Inflammatory macrophage treated with lipopolysaccharide for 4 hours (primary cell): ENCODE measurements at regions not wholly inside any gene's neighbourhood (a gene's known extent, or its start where the extent isn't known, plus 50 kb on each side); places are given as distances from the start of the nearest gene placed in this dataset.
"Not testable (repeated sequence)": the region's sequence is repeated elsewhere in the genome, so short reads cannot be mapped to it uniquely, and the experiment has no call there.

Experiments
- DNase-seq: peaks from one replicate; pipeline ENCODE4 v3.0.0-alpha.2; 2020

DNA sequence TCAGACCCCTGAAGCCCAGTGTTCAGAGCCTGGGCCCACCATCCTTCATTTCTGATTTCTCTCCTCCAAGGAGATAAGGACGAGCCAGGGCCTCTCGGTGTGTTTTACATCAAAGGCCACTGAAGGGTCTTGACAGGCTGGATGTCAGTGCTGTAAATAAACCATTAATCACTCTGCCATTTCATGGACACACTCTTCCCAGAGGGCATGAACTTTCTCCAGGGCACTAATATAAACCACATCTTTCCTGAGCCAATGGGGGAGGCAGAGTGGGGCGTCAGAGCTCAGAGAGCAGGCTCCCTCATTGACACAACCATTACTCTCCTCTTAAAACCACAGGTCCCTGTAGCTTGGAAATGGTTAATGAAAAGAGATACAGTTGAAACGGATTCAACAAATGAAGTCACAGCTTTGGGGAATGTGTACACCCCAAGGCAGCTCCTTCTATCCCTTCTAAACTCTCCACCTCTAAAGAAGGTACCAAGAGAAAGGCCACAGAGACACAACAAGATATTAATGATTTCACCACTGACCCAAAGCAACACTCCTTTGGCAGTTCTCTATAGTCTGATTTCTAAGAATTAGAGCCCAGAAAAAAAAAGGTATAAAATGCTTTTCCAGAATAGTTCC is 200.6 kb downstream of the CHIC2 start:
- DNase-seq, result no peak

DNA sequence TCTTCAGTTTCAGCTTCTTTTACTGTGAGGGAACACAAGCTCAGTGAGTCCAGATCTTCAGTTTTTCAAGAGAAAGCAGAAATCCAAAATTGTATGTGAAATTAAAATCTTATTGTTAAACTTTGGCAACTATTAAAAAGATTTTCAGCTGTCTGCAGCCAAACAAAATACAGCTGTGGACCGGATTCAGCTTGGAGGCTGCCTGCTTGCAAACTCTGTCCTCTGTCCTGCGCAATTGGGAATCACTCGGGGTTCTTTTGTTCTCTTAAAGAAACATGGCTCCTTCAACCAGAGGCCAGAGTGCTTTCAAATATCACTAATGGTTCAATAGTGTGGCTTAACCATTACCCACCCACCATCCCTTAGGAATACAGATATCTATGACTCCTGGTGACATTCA is 201.2 kb downstream of the CHIC2 start:
- no peak for DNase-seq

DNA sequence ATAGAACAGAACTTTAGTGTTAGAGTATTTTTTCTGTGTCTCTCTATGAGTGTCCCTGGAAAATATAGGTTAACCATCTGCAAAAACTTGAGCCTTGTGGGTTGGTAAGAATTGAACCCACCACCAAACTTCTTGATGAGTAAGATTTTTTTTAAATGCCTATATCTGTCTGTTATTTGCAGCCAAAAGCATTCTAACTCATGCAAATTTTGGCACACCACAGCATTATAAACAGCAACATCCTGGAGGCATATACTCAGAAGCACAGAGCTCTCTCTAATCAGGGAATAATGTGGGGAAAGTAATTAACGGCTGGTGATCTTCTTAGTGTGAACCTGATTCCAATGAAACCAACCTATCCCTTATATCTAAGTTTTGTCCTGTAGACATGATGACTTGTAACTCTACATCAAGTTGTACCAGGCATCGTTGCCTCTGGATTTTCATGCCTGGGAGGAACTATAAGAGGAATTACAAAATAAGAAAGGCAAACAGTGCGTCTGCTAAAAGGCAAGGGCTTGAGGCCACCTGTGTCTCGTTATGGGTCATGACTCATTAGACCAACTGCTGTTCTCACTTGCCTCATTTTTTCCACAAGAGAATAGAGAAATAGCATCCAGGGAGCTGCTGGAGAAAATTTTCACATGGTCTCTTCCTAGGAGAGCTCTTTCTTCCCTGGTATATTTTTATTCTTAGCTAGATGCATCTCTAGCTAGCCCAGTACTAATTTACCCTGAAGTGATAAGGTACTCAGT is 202.4 kb downstream of the CHIC2 start:
- no peak for DNase-seq

DNA sequence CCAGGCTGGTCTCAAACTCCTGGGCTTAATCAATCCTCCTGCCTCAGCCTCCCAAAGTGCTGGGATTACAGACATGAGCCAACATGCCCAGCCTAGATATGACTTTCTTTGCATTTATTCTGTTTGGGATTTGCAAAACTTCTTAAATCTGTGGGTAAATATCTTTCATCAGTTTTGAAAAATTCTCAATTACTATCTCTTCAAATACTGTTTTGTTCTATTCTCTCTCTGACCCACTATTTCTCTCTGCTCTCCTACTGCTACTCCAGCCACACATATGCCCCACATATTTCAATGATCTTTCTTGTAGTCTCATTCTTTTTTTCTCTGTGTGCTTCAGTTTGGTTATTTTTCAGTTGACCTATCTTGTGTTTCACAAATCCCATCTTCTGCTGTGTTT is 205.1 kb downstream of the CHIC2 start:
- DNase-seq, result no peak

DNA sequence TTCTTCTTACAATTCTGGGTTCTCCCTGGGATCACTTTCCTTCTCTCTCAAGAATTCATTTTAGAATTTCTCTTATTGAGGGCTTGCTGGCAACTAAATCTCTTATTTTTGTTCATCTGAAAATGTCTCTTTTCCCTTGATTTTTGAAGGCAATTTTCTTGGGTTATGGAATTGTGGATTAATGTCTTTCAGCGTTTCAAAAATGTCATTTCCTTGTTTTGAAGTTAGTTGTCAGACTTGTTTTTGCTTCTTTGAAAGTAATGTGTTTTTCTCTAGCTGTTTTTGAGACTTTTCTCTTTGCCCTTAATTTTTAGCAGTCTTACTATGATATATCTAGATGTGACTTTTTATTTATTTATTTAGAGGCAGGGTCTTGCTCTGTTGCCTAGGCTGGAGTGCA is 205.7 kb downstream of the CHIC2 start:
- DNase-seq, result no peak

DNA sequence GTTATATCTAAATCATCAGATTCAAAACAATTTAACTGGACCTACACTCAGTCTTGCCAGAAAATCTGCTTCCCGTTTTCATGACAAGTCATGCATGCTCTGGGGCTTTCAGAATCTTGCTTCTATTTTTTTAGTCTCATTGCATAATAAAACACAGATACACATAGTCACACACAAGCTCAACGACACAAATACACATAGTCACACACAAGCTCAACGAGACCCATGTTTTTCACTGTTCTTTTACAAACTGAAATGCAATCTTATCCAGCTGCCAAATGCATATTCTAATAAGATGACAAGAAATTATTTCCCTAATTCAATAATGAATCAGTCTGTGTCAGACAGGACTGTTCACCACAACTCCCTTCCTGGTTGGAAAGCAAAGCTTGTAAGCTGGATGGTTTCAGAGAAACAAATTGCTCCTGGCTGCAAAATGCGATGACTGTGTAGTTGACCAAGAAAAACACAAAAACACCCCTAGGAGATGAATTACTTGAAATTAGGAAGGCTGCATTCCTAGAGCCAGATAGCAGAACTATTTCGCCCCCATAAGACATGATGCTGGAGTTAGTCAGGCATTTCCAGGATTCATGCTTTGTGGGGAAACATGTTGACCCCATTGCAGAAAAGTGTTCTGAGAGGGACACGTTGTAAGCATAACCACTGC is 208.7 kb downstream of the CHIC2 start:
- DNase-seq, result peak; percentile 61

DNA sequence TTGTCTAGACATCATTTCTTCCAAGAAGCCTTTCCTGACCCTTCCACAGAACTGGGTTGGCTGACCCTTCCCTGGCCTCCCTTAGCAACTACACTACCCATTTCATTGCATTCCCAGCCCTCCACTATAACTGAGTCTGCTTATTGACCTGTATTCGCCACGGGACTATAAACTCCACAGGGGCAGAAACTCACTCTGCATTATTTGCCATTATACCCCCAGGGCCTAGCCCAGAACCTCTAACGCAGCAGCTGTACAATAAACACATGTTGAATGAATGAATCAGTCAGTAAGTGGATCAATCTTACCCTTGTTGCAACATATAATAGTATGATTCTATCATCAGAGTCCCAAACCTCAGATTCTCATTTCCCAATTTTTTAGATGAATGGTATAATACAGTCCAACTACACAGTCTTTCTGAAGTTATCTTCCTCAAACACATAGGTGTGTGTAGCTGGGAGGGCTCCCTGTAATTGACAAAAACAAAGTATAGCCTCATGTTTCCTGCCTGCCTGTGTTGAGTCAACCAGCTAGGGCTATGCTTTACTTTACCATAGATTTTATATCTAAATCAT is 209.3 kb downstream of the CHIC2 start:
- peak; percentile 47 for DNase-seq

DNA sequence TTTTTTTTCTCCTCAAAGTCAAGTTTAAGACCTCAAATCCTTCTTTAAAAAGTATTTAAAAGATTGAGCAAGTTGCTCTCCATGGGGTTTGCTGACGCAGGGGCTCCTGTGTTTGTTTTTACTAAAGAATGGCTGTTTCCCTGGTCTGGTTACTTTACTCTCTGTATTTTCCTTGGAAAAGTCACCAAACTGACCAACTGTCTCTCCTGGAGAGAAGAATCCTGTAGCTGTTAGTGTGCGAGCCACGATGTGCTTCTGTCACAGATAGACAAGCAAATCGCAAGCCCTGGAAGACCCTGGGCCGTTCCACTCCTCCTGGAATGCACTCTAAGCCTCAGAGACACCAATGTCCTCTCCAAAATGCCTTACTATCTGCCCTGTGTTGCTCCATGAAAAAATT is 212.1 kb downstream of the CHIC2 start:
- no peak for DNase-seq

DNA sequence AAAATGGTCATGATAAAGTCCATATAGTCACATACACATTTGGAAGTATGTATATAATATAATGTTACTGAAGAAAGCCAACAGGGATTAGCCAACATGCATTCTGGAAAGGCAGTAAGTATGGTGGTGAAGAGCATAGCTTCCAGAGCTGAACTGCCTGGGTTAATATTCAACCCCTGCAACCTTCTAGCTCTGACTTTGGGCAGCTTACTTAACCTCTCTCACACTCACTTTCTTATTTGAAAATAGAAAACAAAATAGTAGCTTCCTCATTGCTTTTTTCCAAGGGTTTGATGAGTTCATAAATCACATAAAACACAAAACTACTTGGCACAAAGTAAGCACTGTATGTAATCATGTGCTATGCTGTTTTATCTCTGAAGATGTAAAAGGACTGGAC is 216.4 kb downstream of the CHIC2 start:
- no peak for DNase-seq

DNA sequence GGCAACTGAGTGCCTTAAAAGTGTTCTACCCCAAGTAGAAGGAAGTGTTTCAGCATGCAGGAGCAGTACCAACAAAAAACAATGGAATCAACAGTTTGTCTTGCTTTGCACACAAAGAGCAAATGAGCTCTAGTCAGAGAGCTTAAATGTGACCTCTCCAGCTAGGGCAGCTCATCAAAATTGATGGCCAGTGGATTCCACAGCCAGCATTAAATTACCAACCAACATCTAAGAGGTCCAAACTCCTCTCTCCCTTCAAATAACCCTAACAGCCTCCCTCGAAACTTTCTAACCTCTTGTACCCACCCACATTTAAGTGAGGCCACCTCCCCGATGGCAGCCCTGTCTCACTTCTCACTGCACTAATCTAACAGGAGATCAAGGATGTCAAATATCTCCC is 219.9 kb downstream of the CHIC2 start:
- DNase-seq, result no peak

DNA sequence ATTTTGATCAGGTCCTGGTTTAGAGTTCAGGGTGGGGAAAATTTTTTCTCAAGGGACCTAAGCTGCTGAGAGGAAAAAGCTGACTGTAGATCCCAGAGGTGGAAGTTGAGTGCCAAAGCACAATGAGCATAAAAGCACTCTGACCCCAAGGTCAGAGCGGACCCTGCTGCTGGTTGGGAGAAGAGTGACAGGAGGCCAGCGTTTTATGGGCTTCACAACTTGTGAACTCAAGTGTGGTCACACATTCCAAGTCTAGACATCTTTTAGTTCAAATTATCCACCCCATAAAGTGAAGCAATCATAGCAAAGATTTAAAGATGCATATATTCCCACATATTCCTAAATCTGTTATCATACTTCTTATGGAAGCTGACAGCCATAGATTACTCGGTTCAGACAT is 220.3 kb downstream of the CHIC2 start:
- DNase-seq, result no peak

DNA sequence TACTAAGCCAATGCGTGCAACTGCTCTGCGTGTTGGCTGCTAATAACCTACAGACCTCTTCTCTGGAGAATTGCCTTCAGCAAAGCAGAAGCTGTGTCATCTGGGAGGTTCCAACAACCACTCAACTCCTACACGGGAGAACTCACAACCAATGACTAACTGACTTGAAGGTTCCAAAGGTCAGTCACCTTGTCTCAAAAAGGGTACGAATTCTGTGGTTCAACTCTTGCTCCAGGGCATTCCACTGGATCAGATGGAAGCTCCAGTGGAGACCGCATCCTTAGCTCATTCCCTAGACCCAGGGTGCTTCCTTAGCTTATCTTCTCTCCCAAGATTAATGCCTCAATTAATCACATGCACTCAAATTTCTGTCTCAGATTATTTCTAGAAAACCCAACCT is 222.7 kb downstream of the CHIC2 start:
- no peak for DNase-seq

DNA sequence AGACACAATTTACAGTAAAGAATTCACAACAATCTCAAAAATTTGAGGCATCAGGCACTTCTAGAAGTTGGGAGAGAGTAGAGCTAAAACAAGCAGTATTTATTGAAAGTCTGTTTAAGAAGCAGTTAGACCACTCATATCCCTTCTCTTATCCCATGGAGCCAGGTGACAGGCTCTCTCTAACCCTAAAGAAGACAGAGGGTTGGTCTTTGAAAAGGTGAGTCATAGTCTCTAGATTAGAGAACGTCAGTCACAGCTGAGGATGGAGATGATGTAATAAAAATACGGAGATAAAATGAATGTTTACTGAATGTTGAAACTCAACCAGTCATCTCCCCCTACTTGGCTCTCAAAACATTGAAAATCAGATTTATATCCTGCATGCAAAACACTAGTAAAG is 223.8 kb downstream of the CHIC2 start:
- DNase-seq, result no peak

DNA sequence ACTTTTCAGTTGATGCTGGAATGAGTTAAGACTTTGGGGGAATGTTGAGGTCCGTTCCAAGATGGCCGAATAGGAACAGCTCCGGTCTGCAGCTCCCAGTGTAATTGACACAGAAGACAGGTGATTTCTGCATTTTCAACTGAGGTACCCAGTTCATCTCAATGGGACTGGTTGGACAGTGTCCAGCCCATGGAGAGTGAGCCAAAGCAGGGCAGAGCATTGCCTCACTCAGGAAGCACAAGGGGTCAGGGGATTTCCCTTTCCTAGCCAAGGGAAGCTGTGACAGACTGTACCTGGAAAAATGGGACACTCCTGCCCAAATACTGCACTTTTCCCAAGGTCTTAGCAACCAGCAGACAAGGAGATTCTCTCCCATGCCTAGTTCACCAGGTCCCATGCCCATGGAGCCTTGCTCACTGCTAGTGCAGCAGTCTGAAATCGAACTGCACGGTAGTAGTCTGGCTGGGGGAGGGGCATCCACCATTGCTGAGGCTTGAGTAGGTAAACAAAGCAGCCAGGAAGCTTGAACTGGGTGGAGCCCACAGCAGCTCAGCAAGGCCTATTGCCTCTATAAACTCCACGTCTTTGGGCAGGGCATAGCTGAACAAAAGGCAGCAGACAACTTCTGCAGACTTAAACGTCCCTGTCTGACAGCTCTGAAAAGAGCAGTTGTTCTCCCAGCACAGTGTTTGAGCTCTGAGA is 231.0 kb downstream of the CHIC2 start:
- not testable (repeated sequence) for DNase-seq

DNA sequence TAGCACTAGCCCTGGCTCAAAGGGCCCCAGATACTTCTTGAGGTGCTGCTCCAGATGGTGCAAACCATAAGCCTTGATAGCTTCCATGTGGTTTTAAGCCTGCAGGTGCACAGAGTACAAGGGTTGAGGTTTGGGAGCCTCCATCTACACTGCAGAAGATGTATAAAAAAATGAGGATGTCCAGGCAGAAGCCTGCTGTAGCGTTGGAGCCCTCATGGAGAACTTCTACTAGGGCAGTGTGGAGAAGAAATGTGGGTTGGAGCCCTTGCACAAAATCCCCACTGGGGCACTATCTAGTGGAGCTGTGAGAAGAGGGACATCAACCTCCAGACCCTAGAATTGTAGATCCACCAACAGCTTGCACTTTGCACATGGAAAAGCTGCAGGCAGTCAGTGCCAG is 231.9 kb downstream of the CHIC2 start:
- no peak for DNase-seq

DNA sequence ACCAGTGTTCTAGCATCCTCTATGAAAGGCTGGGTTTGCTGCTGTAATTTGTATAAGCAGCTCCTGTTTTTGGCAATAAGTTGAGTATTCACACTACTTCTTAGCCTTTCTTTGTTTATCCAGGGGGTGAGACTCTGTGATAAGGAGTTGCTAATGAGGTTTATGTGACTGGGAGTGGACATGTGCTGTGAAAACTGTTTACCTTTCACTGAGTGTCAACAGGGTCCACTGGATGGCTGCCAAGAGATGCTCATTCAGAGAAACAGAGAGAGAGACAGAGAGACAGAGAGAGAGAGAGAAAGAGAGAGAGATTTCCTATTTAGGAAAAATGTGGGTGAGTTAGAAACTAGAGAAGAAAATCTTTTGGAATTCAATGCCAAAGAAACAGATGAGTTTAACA is 233.9 kb downstream of the CHIC2 start:
- DNase-seq, result no peak

DNA sequence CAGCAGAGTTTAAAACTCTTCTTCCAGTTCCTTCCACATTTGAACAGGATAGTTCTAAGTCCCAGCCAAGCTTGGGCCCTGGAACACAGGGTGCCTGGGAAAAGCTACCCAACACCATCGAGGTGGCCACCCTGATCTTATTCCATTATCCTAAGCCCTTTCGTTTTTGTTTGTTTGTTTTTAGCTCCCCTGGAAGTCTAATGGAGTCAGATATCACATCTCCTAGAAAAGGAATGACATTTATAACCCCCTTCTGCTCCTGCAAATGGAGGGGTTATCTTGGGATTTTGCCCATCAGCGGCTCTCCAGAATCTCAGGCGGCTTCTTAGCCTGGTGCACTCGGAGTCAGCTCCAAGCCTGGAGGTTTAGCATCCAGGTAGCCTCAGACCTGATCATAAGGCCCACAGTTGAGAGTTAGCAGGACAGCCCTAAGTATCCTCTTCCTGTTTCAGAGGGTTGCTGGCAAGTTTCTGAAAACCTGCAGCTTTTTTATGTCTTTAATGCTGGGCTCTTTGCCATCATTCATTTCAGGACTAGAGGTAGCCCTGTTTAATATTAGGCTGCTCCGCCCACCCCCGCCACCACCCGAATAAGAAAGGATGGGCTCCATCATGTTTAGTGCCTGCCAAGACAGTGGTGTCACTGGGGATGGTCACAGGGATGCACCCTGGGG is 230.0 kb upstream of the LNX1 start:
- no peak for DNase-seq

DNA sequence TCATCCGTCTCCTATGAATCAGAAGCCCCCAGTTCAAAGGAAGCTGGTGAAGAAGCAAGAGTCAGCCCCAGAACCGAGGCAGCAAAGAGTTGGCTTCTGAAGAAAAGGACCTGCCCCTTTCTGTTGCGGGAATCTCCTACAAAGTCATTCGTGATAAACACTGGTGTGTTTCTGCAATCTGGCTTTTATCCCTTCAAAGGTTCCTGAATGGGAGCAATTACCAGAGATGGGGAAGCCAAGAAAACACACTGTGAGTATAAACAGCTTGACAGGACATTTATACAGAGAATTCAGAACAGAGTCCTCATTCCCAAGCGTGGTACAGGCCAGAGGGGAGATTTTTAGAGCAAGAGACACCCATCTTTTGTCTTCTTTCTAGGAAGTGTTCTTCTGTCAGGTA is 226.8 kb upstream of the LNX1 start:
- no peak for DNase-seq

DNA sequence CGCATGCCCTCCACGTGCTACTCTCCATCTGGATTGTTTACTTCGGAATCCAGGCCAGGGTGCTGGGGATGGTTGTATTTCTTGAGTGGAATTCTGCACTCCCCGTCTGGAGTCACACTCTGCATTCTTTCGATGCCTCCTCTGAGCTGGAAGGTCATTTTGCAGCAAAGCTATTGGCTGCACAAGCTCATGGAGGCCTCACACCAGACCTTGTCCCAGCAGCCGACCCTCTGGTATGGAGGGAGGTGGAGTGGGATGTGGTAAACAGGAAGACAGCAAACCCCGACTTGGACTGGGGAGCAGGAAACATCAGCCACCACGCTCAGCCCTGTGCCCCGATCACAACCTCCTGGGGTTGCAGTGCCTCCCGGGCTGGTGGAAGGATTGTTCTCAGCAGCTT is 225.3 kb upstream of the LNX1 start:
- DNase-seq, result no peak

DNA sequence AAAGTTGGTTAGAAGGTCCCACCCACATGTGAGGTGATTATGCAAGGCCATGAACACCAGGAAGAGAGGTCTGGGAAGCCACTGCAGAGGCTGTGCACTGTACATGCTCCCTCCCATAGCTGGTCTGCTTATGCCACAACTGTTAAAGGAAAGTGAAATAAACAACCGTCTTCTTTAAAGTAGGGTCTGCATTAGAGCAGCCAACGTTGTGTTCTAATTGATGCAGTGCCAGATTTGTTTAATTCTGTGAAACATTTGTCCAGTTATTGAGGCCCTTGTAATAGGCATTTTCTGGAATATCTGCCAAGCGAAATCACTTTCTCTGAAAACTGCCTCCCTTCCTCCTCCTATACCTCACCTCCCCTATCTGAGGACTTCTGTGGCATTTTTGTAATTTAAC is 224.0 kb upstream of the LNX1 start:
- no peak for DNase-seq

DNA sequence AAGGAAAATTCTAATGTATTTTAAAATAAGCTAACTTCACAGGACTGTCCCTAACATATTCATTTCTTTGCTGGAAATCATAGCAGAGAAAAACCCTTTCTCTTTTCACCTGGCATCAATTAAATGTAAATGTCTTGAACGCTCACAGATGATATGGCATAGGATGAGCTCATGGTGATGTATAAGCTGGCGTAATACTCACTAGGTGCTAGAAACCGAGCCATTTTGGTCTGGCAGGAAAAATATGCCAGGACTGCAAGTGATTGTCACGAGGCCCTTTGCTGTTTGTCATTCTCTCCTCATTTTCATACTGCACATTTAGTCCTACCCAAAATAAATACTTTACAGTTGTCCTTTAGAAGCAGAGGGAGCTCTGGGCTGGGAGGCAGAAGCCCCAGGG is 222.7 kb upstream of the LNX1 start:
- DNase-seq, result no peak

DNA sequence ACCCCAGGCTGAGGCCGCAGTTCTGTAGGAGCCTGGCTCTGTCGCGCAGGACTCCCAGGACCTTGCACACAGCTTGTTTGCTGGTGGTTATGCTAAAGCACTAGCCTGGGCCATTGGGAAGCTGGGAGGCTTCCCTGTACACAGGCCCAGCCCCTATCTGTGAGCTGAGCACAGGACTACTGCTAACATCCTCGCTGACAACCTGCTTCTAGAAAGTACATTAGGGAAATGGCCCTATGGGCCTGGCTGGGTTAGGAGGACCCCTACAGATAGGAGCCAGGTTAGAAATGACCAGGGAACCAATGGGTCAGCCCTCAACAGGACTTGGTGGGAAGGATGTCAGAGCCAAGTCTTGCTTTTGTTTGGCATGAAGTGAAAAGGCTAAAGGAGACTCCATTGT is 219.4 kb upstream of the LNX1 start:
- no peak for DNase-seq

DNA sequence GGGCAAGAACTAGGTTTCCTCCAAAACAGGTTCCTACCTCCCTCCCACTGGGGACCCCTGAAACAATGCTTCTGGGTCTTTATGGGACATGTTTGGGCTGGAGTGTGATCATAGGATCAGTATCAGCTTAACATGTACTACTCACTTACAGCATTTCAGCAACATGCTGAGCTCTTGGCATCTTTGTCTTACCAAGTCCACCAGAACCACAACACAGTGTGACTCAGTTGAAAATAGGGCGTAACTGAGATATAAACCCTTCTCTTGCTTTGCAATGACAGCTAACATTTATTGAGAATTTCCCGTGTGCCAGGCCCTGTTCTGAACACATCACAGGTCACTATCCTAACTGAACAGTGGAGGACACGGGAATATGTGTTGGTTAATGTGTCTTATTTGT is 218.5 kb upstream of the LNX1 start:
- no peak for DNase-seq
